AG10803 (cell line): ENCODE measurements at regions not wholly inside any gene's neighbourhood (a gene's known extent, or its start where the extent isn't known, plus 50 kb on each side); places are given as distances from the start of the nearest gene placed in this dataset.

Experiments used
- DNase-seq: peaks from one replicate; pipeline ENCODE4 v3.0.0; 2010; ENCODE audit warnings: low read depth
- H3K4me3 ChIP-seq: 2 replicates; pipeline ENCODE4 v1.5.1; 2011; ENCODE audit warnings: mild to moderate bottlenecking, low read length, control low read depth
- TF ChIP-seq, protein P1 (sequence below): conservative IDR thresholded peaks from 2 replicates; pipeline ENCODE4 v1.5.1; 2011; ENCODE audit warnings: mild to moderate bottlenecking, low read length, control low read depth, inconsistent platforms

DNA sequence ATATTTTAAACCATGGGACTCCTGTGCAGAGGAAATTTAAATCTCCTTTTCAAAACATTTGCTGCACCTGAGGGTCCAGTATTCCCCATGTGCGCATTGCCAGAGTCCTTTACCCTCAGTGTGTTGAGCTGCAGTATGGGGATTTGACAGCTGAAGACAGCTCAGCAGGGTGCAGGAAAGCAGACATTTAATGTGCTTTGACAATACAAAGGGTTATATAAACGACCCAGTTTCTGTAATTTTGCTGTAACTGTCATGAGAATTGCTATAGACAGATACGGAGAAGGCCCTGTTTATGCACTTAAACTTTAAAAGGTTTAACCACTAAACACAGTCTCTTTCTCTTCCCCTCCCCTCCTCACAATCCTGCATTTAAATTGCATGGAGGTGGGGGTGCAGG is 393.4 kb downstream of the MID1IP1 start:
- no peak overlapping the region for H3K4me3 ChIP-seq
- TF ChIP-seq, protein P1, sequence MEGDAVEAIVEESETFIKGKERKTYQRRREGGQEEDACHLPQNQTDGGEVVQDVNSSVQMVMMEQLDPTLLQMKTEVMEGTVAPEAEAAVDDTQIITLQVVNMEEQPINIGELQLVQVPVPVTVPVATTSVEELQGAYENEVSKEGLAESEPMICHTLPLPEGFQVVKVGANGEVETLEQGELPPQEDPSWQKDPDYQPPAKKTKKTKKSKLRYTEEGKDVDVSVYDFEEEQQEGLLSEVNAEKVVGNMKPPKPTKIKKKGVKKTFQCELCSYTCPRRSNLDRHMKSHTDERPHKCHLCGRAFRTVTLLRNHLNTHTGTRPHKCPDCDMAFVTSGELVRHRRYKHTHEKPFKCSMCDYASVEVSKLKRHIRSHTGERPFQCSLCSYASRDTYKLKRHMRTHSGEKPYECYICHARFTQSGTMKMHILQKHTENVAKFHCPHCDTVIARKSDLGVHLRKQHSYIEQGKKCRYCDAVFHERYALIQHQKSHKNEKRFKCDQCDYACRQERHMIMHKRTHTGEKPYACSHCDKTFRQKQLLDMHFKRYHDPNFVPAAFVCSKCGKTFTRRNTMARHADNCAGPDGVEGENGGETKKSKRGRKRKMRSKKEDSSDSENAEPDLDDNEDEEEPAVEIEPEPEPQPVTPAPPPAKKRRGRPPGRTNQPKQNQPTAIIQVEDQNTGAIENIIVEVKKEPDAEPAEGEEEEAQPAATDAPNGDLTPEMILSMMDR, result no peak
- no peak for DNase-seq

DNA sequence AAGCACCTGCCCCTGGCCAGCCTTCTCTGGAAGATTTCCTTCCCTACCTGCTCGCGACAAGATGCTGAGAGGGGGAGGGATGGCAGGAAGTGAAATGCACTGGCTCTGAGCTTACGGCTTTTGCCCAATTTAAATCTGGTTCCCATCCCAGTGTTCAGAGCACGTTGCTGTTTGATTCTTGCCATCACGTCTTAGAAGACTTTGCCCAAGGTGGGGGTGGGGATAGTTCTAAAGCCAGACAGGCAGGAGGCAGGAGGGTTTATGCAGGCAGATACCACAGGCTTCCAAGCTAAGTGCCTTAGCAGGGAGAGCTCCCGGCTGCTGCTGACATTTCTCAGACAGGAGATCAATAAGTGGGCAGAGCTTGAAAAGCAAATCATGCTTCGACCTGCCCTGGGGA is 393.9 kb downstream of the MID1IP1 start:
- DNase-seq, result no peak
- TF ChIP-seq, protein P1, result no peak
- no peak overlapping the region for H3K4me3 ChIP-seq

GRCh38 chrX:39196192-39197102 is 395.2 kb downstream of the MID1IP1 start:
- H3K4me3 ChIP-seq, result no peak overlapping the region
- TF ChIP-seq, protein P1, result no peak
- peak; percentile 80 for DNase-seq

- DNase-seq, result no peak
- H3K4me3 ChIP-seq, result no peak overlapping the region
- TF ChIP-seq, protein P1, result no peak
These were observed 398.2 kb downstream of the MID1IP1 start for GRCh38 chrX:39199429-39199828.

DNA sequence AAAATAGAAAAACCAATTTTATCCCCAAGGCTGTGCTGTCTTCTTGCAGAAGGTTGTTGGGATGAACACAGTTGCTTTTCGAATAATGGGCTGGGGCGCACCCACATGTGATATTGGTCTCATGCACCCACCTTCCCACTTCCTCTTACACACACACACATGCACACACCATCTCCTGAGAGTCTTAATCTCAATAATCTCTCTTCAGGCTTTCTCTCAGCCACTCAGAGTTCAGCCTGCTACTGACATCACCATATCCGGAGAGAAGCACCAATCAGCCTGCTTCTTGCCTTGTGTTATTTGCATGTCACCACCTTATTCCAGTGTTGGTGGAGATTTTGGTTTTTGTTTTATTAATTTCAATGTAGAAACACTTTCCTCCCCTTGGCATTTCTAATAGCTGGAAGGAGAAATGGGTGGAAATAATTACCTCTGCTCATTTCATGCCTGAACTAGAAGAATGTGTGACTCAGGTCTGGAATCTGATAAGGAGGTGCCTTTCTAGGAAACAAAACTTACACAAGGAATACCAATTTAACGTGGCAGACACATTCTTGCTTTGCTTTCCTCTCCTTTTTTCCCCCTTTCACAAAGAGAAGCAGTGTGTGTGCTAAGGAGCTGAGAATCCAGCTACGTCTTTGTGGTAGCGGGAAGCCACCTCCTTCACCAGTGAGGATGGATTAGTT is 400.2 kb downstream of the MID1IP1 start:
- no peak overlapping the region for H3K4me3 ChIP-seq
- no peak for DNase-seq
- TF ChIP-seq, protein P1, result no peak

GRCh38 chrX:39202641-39203040 is 401.4 kb downstream of the MID1IP1 start:
- no peak for DNase-seq
- TF ChIP-seq, protein P1, result no peak
- H3K4me3 ChIP-seq, result no peak overlapping the region
